HG03175 (cell line): ENCODE measurements at regions not wholly inside any gene's neighbourhood (a gene's known extent, or its start where the extent isn't known, plus 50 kb on each side); places are given as distances from the start of the nearest gene placed in this dataset.

Experiments used
- ATAC-seq: cut with Tn5 transposase; IDR thresholded peaks from one replicate; pipeline ENCODE4 v1.9.1; 2021; ENCODE audit warnings: mild to moderate bottlenecking, moderate library complexity; ENCODE audit not compliant: unreplicated experiment

DNA sequence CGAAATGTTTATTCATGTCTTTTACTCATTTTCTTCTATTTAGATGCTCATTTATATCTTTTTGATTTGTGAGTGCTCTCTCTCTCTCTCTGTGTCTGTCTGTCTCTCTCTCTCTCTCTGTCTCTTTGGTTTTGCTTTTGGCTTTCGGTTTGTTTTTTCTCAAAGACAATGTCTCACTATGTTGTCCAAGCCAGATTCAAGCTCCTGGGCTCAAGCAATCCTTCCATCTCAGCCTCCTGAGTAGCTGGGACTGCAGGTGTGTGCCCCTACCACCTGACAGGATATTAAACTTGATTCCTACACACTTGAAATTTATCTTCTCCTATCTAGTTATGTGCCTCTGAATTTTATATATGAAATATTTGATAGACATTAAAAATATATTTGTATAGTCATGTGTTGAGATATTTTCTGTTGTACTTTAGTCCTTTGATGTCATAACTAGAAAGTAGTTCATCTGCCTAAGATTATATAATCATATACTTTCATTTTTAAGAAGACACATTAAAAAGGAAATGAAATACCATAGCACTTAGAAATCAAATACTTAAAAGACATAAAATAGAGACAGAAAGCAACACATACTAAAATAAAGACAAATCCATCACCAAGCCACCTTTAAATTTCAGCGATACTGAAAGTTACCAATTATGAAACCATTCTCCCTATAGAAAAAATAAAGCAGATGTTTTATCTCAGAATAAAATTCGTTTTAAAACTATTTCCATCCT lies 68.1 kb upstream of the SFMBT2 start:
- ATAC-seq: no peak

DNA sequence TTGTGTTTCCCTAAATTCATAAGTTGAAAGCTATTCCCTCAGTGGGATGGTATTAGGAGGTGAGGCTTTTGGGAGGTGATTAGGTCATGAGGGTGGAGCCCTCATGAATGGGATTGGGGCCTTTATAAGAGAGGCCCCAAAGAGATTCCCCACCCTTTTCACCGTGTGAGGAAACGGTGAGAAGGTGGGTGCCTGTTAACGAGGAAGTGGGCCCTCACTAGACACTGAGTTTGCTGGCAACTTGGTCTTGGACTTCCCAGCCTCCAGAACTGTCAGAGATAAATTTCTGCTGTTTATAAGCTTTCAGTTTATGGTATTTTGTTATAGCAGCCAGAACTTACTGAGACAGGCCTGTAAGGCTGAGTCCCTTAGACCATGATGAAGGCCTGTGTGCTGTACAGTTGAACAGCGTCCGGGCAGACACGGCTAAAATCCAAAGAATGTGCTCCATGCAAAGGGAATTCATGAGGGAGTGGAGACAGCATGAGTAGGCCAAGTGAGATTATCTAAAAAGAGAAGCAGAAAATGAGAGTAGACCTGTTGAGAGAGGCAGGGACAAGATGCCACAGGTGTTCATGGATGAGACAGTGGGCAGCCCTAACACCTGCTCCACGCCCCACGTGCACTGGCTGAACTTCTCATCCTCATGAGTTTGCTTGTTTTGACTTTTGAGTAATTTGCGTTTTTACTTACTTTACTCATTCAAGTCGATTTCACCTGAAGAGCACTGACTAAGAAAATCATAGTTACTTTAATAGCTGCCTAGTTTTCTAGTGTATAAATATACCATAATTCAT lies 66.9 kb upstream of the SFMBT2 start:
- ATAC-seq: no peak

DNA sequence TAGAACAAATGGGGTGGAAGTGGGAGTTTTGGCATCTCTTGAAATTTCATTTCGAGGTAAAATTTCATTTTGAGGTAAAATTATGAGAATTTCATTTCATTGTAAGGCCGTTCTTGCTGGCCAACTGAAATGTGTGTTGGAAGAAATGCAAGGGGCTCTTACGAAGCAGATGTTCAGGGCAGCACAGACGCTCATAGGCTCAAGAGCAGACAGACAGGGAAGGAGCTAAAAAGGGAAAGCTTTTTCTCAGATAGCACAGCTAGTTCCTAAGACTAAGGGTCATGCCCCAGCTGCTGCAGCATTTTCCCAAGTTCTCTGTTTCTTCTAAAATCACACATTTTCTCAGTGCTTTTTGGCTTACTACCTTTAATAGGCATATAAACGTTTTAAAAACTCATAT lies 65.1 kb upstream of the SFMBT2 start:
- ATAC-seq: no peak

DNA sequence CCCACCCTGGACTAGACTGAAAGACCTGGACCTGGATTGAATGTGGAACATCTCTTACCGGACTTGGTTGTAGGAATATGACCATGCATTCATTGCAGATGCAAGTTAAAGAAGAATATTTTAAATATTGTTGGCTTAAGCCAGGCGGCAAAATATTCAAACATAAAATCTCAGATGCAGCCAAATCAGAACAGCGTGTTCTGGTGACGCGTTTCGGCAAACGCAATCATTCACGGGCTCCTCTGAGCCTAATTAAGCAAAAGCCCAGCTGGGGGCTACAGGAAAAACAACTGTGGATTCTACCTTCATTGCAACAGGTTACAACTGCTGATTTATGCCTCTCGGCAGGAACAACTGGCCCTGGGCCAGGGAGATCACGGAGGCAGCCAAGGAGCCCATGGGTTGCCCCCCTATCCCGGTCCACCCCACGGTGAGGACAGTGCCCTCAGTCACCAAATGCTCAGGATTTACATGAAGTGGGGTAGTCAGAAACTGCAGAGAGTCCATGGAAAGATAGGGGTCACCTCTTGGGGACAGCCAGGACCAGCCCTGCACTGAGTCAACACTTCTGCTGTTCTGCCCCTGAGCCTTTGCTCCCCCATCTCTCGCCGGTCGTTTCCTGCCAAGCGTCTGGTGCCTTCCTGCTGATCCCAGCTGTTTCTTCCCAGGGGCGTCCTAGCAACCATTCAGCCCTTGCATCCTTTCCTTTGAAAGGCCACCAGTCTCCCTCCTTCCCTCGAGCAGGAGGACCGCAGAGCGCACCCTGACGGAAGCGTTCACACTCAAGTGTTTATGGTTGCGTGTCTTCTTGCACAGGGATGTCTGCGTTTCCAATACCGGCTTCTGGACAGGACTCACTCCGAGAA lies 64.4 kb upstream of the SFMBT2 start:
- no peak for ATAC-seq

DNA sequence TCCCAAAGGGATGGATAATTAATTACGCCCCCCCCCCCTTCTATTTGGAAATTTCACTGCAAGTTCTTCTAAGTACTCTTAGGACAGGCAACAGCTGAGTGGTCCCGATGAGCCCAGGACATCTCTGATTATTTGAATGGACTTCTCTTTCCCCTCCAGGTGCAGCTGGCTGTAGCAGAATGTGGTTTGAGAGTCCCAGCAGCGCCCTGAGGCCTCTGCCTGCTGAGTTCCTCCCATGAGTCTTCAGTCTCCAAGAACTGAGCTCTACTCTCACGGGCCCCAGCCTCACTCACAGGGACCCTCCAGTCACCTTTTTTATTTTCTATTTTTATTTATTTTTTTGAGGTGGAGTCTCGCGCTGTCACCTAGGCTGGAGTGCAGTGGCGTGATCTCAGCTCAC lies 63.6 kb upstream of the SFMBT2 start:
- ATAC-seq: no peak

DNA sequence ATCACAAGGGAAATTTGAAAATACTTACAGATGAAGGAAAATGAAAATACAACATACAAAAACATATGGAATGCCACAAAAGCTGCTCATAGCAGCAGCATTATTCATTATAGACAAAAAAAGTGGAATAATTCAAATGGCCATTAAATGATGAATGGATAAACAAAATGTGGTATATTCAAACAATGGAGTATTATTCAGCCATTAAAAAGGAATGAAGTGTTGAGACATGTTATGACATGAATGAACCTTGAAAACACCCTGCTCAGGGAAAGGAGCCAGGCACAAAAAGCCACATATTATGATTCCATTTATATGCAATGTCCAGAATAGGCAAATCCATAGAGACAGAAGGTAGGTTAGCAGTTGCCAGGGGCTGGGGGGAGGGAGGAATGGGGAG lies 62.6 kb upstream of the SFMBT2 start:
- ATAC-seq: no peak

DNA sequence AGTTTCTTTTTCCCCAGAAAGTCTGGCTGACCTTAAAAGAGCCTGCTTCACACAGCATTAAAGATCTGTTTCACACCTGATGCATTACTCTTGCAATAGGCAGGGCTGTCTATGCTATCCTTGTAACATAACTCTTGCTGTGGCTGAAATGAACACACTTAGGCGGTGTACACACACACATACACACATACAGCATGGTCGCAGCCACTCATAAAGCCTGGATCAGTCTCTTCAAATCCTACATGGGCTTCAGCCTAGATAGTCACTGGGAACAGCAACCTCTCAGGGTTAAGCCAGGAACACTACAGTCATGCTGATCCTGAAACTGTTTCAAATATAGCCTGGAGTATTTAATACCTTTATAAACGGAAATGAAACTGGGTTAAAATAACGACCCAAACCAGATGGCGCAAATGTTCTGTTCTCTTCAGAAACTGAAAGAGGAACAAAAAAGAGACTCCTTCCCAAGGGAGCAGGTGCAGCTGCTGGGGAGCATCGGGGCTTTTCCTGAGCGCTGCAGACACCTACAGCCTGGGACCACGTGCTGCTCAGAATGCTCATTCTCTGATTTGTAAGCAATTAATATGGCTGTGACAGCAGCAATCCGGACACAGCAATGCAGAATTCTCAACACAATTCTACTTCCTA lies 61.0 kb upstream of the SFMBT2 start:
- peak; percentile 90 for ATAC-seq

DNA sequence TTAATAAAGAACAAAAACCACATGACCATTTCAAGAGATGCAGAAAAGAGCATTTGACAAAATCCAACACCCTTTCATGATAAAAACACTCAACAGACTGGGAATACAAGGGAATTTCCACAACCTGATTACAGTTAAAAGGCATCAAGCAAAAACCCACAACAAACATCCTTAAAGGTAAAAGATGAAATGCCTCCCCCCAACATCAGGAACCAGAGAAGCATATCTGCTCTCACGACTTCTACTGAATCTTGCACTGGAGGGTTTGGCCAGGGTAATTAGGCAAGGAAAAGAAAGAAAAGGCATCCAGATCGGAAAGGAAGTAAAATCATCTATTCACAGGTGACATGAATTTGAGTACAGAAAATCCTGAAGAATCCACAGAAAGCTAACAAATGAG lies 59.5 kb upstream of the SFMBT2 start:
- no peak for ATAC-seq

DNA sequence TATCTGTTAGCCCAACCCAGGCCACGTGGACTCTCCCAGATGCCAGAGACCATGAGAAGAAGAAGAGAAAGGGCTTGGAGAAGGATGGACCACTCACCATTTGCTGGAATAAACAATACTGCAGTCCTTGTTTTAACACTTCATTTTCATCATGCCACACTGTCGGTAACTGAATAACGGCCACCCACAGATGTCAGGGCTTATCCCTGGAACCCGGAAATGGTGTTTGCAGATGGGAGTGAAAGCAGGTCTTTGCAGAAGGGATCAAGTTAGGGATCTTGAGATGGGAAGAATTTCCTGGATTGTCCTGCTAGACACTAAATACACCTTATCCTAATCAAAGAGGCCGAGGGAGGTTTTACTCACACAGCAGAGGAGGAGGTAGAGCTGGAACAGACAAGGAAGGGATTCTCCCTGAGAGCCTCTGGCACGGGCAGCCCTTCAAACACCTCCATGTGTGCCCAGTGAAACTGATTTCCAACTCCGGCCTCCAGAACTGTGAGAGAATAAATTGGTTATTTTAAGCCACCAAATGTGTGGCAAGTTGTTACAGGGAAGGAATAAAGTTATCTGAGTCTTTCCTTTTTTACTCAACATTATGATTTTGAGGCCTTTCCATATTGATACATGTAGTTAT lies 56.3 kb upstream of the SFMBT2 start:
- no peak for ATAC-seq

DNA sequence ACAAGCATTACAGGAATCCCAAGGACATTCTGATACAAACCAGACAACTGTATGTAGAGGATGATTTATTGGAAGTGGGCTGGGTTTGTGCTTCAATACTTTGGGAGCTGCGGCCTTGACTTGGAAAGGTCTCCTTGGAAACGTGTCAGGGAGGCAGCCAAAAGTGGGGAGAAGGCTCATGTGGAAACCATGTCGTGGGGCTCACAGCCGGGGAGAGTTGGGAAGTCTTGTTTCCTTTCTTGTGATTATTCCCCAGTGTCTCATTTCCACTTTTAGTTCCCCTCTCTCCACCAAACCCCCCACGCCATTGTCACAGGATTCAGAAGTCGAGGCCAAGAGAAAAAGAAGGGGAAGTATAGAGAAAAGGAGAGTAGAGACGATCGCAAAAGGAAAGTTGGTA lies 53.9 kb upstream of the SFMBT2 start:
- ATAC-seq: no peak
